Heart left ventricle (tissue), 16 donors: ENCODE measurements at regions not wholly inside any gene's neighbourhood (a gene's known extent, or its start where the extent isn't known, plus 50 kb on each side); places are given as distances from the start of the nearest gene placed in this dataset.

ENCODE experiments used
- ATAC-seq, 4 donors: fragments of 200-7000 bp; cut with Tn5 transposase; one replicate each; pipeline ENCODE4 v1.9.1; 2020 to 2022; ENCODE audit warnings: moderate library complexity in 4 of 4, mild to moderate bottlenecking in 3 of 4, moderate number of reproducible peaks in 1 of 4
- DNase-seq, 5 donors: peaks; one replicate each; pipeline ENCODE4 v3.0.0-alpha.2; 2020
- H3K27ac ChIP-seq, 12 donors: fragments of 200-600 bp; sonication (generic) in 4 of 12; one replicate each; pipeline versions ENCODE4 v1.5.0 to v1.8.0; 2016 to 2022; ENCODE audit warnings: mild to moderate bottlenecking in 2 of 12
- H3K27me3 ChIP-seq, 9 donors: fragments of 200-600 bp; sonication (generic) in 2 of 9; one replicate each; pipeline versions ENCODE4 v1.5.1 to v1.8.0; 2016 to 2022; ENCODE audit warnings: mild to moderate bottlenecking in 3 of 9
- H3K36me3 ChIP-seq, 9 donors: fragments of 200-600 bp; sonication (generic) in 2 of 9; one replicate each; pipeline versions ENCODE4 v1.5.0 to v1.8.0; 2018 to 2022; ENCODE audit warnings: mild to moderate bottlenecking in 2 of 9
- H3K4me1 ChIP-seq, 12 donors: fragments of 200-600 bp; sonication (generic) in 4 of 12; one replicate each; pipeline versions ENCODE4 v1.5.0 to v1.8.0; 2016 to 2022; ENCODE audit warnings: mild to moderate bottlenecking in 3 of 12
- H3K4me3 ChIP-seq, 12 donors: fragments of 200-600 bp; sonication (generic) in 4 of 12; one replicate each; pipeline versions ENCODE4 v1.5.0 to v1.8.0; 2017 to 2022; ENCODE audit warnings: mild to moderate bottlenecking in 9 of 12, moderate library complexity in 4 of 12
- H3K9me3 ChIP-seq, 12 donors: fragments of 200-600 bp; sonication (generic) in 4 of 12; one replicate each; pipeline versions ENCODE4 v1.5.0 to v1.8.0; 2016 to 2022; ENCODE audit warnings: mild to moderate bottlenecking in 1 of 12
- POLR2A ChIP-seq, 2 donors: fragments of 450-650 bp; IDR thresholded peaks; one replicate each; pipeline ENCODE4 v1.6.1; 2017; ENCODE audit warnings: antibody characterized with exemption in 2 of 2, mild to moderate bottlenecking in 2 of 2, moderate library complexity in 2 of 2
- WGBS, 4 donors: extraction: QIAGEN DNeasy Blood & Tissue Kit in 2 of 4; methylation state at CpG; one replicate each; pipeline versions ENCODE4 v1.1.5 to v1.1.7; 2013 to 2018; 5-methylcytosine and 5-hydroxymethylcytosine counted together
- intact Hi-C, 10 donors: fragments of 100-400 bp; cut with DNase I; formaldehyde crosslinking; loops; one replicate each; pipeline versions ENCODE4 v1.11.1 to v1.14.2; 2022
- TF ChIP-seq, protein P1 (sequence below), 12 donors: fragments of 200-600 bp; sonication (generic) in 4 of 12; IDR thresholded peaks; one replicate each; pipeline versions ENCODE4 v1.5.0 to v1.8.0; 2018 to 2022; ENCODE audit warnings: antibody characterized with exemption in 12 of 12, mild to moderate bottlenecking in 5 of 12
- donor health status: ischemic (EF 13 %, LVEDD 7.1; RV severe dilation, severe dysfunction).
- donor health status: healthy with polysubstance abuse.
- donor health status: DM: no; HTN: yes; CAD: no.
- donor health status: DM: no; HTN: no; CAD: no.
- donor health status: ischemic (EF 25% LVEDD 6.9; RV normal size, moderate dysfunction).
- donor health status: ischemic (EF 25% LVEDD 5.7; RV mildly dilated, moderate dysfunction).
- donor health status: healthy.
- donor health status: DM: yes; HTN: yes; CAD: no.
- donor health status: ischemic (EF 35%, LVEDD 5.7; RV mildly dilated, moderate dysfunction).
- donor health status: nonischemic (EF 11% LVEDD 7.7; RV severe dilation, severe dysfunction).
- donor health status: DM: yes; HTN: yes; CAD: no.
- donor health status: PGD.
- donor health status: ischemic (EF 29% LVEDD 5.4; RV normal size, mild dysfunction).
- donor health status: nonischemic (EF 23%, LVEDD 6.1; RV moderate dilation, normal function).

DNA sequence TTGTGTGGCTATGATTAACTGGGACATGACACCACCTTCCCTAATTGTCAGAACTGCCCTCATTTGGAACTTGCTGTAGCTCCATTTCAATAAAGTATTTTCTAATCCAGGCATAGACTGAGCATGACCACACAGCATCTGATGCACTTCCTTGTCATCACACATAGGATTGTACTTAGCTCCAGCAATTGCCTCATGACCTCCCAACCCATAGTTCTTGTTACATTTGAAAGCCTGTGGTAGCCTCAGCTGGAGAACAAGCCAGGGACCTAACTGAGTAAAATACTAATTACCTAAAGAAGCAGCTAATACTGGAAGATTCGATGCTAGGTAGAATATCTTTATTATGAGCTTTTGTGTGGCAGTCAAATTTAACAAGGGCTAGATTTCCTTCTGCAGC lies 187.3 kb upstream of the KIF2B start:
- H3K4me1 ChIP-seq, result no peaks in the 10 kb centered on the region
- ATAC-seq (no peak), DNase-seq (no peak)
- TF ChIP-seq, protein P1, sequence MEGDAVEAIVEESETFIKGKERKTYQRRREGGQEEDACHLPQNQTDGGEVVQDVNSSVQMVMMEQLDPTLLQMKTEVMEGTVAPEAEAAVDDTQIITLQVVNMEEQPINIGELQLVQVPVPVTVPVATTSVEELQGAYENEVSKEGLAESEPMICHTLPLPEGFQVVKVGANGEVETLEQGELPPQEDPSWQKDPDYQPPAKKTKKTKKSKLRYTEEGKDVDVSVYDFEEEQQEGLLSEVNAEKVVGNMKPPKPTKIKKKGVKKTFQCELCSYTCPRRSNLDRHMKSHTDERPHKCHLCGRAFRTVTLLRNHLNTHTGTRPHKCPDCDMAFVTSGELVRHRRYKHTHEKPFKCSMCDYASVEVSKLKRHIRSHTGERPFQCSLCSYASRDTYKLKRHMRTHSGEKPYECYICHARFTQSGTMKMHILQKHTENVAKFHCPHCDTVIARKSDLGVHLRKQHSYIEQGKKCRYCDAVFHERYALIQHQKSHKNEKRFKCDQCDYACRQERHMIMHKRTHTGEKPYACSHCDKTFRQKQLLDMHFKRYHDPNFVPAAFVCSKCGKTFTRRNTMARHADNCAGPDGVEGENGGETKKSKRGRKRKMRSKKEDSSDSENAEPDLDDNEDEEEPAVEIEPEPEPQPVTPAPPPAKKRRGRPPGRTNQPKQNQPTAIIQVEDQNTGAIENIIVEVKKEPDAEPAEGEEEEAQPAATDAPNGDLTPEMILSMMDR (IDR thresholded peaks at IDR 0.05), result no peak
- no peak for TF ChIP-seq POLR2A (IDR thresholded peaks at IDR 0.05)
- 76 to 88% (median 81%) methylated on average over 1 of the region's 1 CpG for WGBS, 4 donors
- no peaks in the 10 kb centered on the region for H3K36me3 ChIP-seq
- no peaks in the 10 kb centered on the region for H3K27me3 ChIP-seq
- no peaks in the 10 kb centered on the region for H3K9me3 ChIP-seq
- no peak overlapping the region for H3K27ac ChIP-seq
- no peak overlapping the region for H3K4me3 ChIP-seq
- intact Hi-C loops, result no loop called here

DNA sequence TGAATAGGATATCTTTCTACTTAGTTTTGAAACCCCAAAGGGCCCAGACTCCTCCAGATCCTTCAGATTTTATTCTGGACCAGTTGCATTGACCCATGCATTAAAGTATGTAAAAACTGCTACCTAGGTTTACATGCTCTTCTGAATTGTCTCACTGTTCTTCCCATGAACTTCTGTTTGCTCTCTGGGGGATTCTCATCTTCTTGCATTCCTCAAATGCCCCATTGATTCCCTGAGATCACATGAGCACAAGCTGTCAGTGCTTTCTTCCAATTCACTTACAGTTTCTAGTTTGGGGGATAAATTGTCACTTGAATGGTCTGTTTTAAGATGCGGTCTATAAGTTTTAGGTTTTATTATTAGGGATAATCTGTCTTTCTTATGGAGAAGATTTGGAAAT lies 188.9 kb upstream of the KIF2B start:
- H3K36me3 ChIP-seq, result no peaks in the 10 kb centered on the region
- no peak overlapping the region for H3K4me3 ChIP-seq
- H3K9me3 ChIP-seq, result no peaks in the 10 kb centered on the region
- intact Hi-C loops, result no loop called here
- H3K4me1 ChIP-seq, result no peaks in the 10 kb centered on the region
- H3K27me3 ChIP-seq, result no peaks in the 10 kb centered on the region
- ATAC-seq (no peak), DNase-seq (no peak)
- TF ChIP-seq, protein P1 (IDR thresholded peaks at IDR 0.05), result no peak
- TF ChIP-seq POLR2A (IDR thresholded peaks at IDR 0.05), result no peak
- 89 to 95% (median 93%) methylated on average over 1 of the region's 1 CpG for WGBS, 4 donors
- no peak overlapping the region for H3K27ac ChIP-seq

DNA sequence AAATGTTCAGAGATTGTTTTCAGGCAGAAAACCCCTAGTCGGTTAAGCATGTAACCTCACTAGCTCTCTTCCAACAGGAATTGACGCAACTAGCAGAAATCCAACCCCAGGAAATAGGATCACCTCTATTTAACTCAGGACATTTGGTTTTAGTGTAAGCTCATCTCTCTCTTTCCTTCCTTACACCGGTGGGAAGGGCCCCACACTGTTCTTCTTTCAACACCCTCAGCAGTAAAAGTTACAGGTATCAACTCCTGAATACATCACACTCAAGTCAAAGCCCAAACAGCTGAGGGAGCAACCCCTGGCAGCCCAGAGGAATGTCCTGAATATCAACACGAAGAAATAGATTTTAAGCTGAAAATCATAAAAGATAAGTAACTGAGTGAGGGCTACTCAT lies 191.2 kb upstream of the KIF2B start:
- Histone ChIP-seq H3K27ac (no peak overlapping the region), H3K4me1 (no peaks in the 10 kb centered on the region), H3K36me3 (no peaks in the 10 kb centered on the region), H3K4me3 (no peak overlapping the region), H3K9me3 (no peaks in the 10 kb centered on the region), H3K27me3 (no peaks in the 10 kb centered on the region)
- no peak for DNase-seq
- no peak for ATAC-seq
- TF ChIP-seq POLR2A (IDR thresholded peaks at IDR 0.05), result no peak
- TF ChIP-seq, protein P1 (IDR thresholded peaks at IDR 0.05), result no peak
- 50 to 54% (median 53%) methylated on average over 4 of the region's 4 CpGs for WGBS, 4 donors
- intact Hi-C loops, result no loop called here

DNA sequence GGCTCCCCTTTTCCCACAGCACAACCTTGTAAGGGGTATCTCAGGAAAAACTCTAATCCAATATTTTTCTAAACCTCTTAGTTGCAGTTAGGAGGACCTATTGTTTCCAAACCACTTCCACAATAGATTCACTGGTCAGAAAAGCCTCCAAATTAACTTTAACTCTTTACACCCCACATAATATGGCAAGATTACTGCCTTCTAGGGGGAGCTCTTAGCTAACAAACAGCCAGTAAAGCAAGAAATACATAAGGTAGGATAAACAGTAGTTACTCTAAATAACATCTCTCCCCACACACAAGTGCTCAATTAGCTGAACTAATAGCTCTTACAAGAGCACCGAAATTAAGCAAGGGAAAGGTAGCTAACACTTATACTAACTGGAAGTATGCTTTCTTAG lies 192.1 kb upstream of the KIF2B start:
- no peak for ATAC-seq
- 60 to 75% (median 64%) methylated on average over 1 of the region's 1 CpG for WGBS, 4 donors

More for the DNA sequence above, 192.1 kb upstream of the KIF2B start:
- Histone ChIP-seq H3K4me3 (no peak overlapping the region), H3K36me3 (no peaks in the 10 kb centered on the region), H3K4me1 (no peaks in the 10 kb centered on the region), H3K27me3 (no peaks in the 10 kb centered on the region), H3K27ac (no peak overlapping the region), H3K9me3 (no peaks in the 10 kb centered on the region)
- no peak for TF ChIP-seq POLR2A (IDR thresholded peaks at IDR 0.05)
- TF ChIP-seq, protein P1 (IDR thresholded peaks at IDR 0.05), result no peak
- no peak for DNase-seq
- intact Hi-C loops, result no loop called here
